ENCODE measurements at regions not wholly inside any gene's neighbourhood (a gene's known extent, or its start where the extent isn't known, plus 50 kb on each side); places are given as distances from the start of the nearest gene placed in this dataset.

- Mint-ChIP-seq H3K36me3 (ENCODE audit: unreplicated experiment) (no peaks in the 10 kb centered on the region), H3K4me3 (ENCODE audit: unreplicated experiment) (no peak overlapping the region), H3K27ac (ENCODE audit: unreplicated experiment) (no peak overlapping the region), H3K4me1 (ENCODE audit: low read depth, unreplicated experiment) (peaks cover 12% of the 10 kb centered on the region), H3K27me3 (ENCODE audit: unreplicated experiment) (peaks cover 4% of the 10 kb centered on the region), H3K9me3 (ENCODE audit: unreplicated experiment) (peaks cover 1% of the 10 kb centered on the region)
- TF ChIP-seq CTCF (IDR thresholded peaks at IDR 0.05; ENCODE audit: partially characterized antibody, unreplicated experiment): no peak
- no peak for DNase-seq
Measured at GRCh38 chr1:101365878-101366277, 129.1 kb downstream of the S1PR1 start.

- Mint-ChIP-seq H3K4me1 (ENCODE audit: low read depth, unreplicated experiment) (peaks cover 12% of the 10 kb centered on the region), H3K9me3 (ENCODE audit: unreplicated experiment) (peaks cover 1% of the 10 kb centered on the region), H3K4me3 (ENCODE audit: unreplicated experiment) (no peak overlapping the region), H3K36me3 (ENCODE audit: unreplicated experiment) (no peaks in the 10 kb centered on the region), H3K27ac (ENCODE audit: unreplicated experiment) (no peak overlapping the region), H3K27me3 (ENCODE audit: unreplicated experiment) (no peaks in the 10 kb centered on the region)
- no peak for TF ChIP-seq CTCF (IDR thresholded peaks at IDR 0.05; ENCODE audit: partially characterized antibody, unreplicated experiment)
- no peak for DNase-seq
Measured at GRCh38 chr1:101366513-101367215, 129.8 kb downstream of the S1PR1 start.

GRCh38 chr1:101367630-101368029, 130.8 kb downstream of the S1PR1 start:
- TF ChIP-seq CTCF (IDR thresholded peaks at IDR 0.05; ENCODE audit: partially characterized antibody, unreplicated experiment): no peak
- peak overlapping the region; percentile 46 for H3K27ac Mint-ChIP-seq (ENCODE audit: unreplicated experiment)
- no peak for DNase-seq
- no peak overlapping the region for H3K4me3 Mint-ChIP-seq (ENCODE audit: unreplicated experiment)
- no peaks in the 10 kb centered on the region for H3K27me3 Mint-ChIP-seq (ENCODE audit: unreplicated experiment)
- H3K9me3 Mint-ChIP-seq (ENCODE audit: unreplicated experiment): peaks cover 3% of the 10 kb centered on the region
- H3K4me1 Mint-ChIP-seq (ENCODE audit: low read depth, unreplicated experiment): peaks cover 12% of the 10 kb centered on the region
- peaks cover 3% of the 10 kb centered on the region for H3K36me3 Mint-ChIP-seq (ENCODE audit: unreplicated experiment)

- no peak overlapping the region for H3K27ac Mint-ChIP-seq (ENCODE audit: unreplicated experiment)
- no peak for DNase-seq
- no peaks in the 10 kb centered on the region for H3K27me3 Mint-ChIP-seq (ENCODE audit: unreplicated experiment)
- H3K36me3 Mint-ChIP-seq (ENCODE audit: unreplicated experiment): peaks cover 6% of the 10 kb centered on the region
- no peak overlapping the region for H3K4me3 Mint-ChIP-seq (ENCODE audit: unreplicated experiment)
- H3K9me3 Mint-ChIP-seq (ENCODE audit: unreplicated experiment): peaks cover 4% of the 10 kb centered on the region
- peaks cover 12% of the 10 kb centered on the region for H3K4me1 Mint-ChIP-seq (ENCODE audit: low read depth, unreplicated experiment)
- no peak for TF ChIP-seq CTCF (IDR thresholded peaks at IDR 0.05; ENCODE audit: partially characterized antibody, unreplicated experiment)
Measured at GRCh38 chr1:101370488-101370887, 133.7 kb downstream of the S1PR1 start.

GRCh38 chr1:101371259-101371658, 134.4 kb downstream of the S1PR1 start:
- peaks cover 17% of the 10 kb centered on the region for H3K4me1 Mint-ChIP-seq (ENCODE audit: low read depth, unreplicated experiment)
- peaks cover 4% of the 10 kb centered on the region for H3K9me3 Mint-ChIP-seq (ENCODE audit: unreplicated experiment)
- TF ChIP-seq CTCF (IDR thresholded peaks at IDR 0.05; ENCODE audit: partially characterized antibody, unreplicated experiment): no peak
- no peak overlapping the region for H3K27ac Mint-ChIP-seq (ENCODE audit: unreplicated experiment)
- H3K36me3 Mint-ChIP-seq (ENCODE audit: unreplicated experiment): peaks cover 6% of the 10 kb centered on the region
- H3K27me3 Mint-ChIP-seq (ENCODE audit: unreplicated experiment): no peaks in the 10 kb centered on the region
- H3K4me3 Mint-ChIP-seq (ENCODE audit: unreplicated experiment): no peak overlapping the region
- no peak for DNase-seq

All from glutamatergic neuron (in vitro differentiated cells).